ENCODE measurements at regions not wholly inside any gene's neighbourhood (a gene's known extent, or its start where the extent isn't known, plus 50 kb on each side); places are given as distances from the start of the nearest gene placed in this dataset.
"Not testable (repeated sequence)": the region's sequence is repeated elsewhere in the genome, so short reads cannot be mapped to it uniquely, and the experiment has no call there.

GRCh38 chr6:119443993-119444641 lies 94.6 kb upstream of the MAN1A1 start:
- H3K4me3 ChIP-seq (ENCODE audit: low read depth, low read length), result no peak overlapping the region
- H3K27me3 ChIP-seq (ENCODE audit: control insufficient read depth, insufficient read depth, low read length), result no peaks in the 10 kb centered on the region
- H3K9me3 ChIP-seq (ENCODE audit: control insufficient read depth, insufficient read depth, low read length), result no peaks in the 10 kb centered on the region
- H3K9ac ChIP-seq (ENCODE audit: low read depth, low read length), result no peak overlapping the region
- H3K4me1 ChIP-seq (ENCODE audit: control insufficient read depth, insufficient read depth, low read length), result peaks cover 10% of the 10 kb centered on the region
- H3K36me3 ChIP-seq (ENCODE audit: control insufficient read depth, insufficient read depth, low read length), result no peaks in the 10 kb centered on the region
- H3K27ac ChIP-seq (ENCODE audit: low read depth, low read length), result no peak overlapping the region

- H3K36me3 ChIP-seq (ENCODE audit: control insufficient read depth, insufficient read depth, low read length), result no peaks in the 10 kb centered on the region
- no peak overlapping the region for H3K27ac ChIP-seq (ENCODE audit: low read depth, low read length)
- H3K9me3 ChIP-seq (ENCODE audit: control insufficient read depth, insufficient read depth, low read length), result no peaks in the 10 kb centered on the region
- H3K9ac ChIP-seq (ENCODE audit: low read depth, low read length), result no peak overlapping the region
- no peak overlapping the region for H3K4me3 ChIP-seq (ENCODE audit: low read depth, low read length)
- no peaks in the 10 kb centered on the region for H3K27me3 ChIP-seq (ENCODE audit: control insufficient read depth, insufficient read depth, low read length)
- H3K4me1 ChIP-seq (ENCODE audit: control insufficient read depth, insufficient read depth, low read length), result peaks cover 10% of the 10 kb centered on the region
These were observed 93.2 kb upstream of the MAN1A1 start for GRCh38 chr6:119442776-119443184.

- Histone ChIP-seq H3K4me1 (ENCODE audit: control insufficient read depth, insufficient read depth, low read length) (peaks cover 6% of the 10 kb centered on the region), H3K9me3 (ENCODE audit: control insufficient read depth, insufficient read depth, low read length) (no peaks in the 10 kb centered on the region), H3K27me3 (ENCODE audit: control insufficient read depth, insufficient read depth, low read length) (no peaks in the 10 kb centered on the region), H3K36me3 (ENCODE audit: control insufficient read depth, insufficient read depth, low read length) (no peaks in the 10 kb centered on the region), H3K9ac (ENCODE audit: low read depth, low read length) (no peak overlapping the region), H3K27ac (ENCODE audit: low read depth, low read length) (no peak overlapping the region), H3K4me3 (ENCODE audit: low read depth, low read length) (no peak overlapping the region)
These were observed 91.4 kb upstream of the MAN1A1 start for GRCh38 chr6:119440953-119441352.

GRCh38 chr6:119436583-119436982 lies 87.0 kb upstream of the MAN1A1 start:
- H3K9ac ChIP-seq (ENCODE audit: low read depth, low read length), result no peak overlapping the region
- H3K27ac ChIP-seq (ENCODE audit: low read depth, low read length), result no peak overlapping the region
- H3K4me1 ChIP-seq (ENCODE audit: control insufficient read depth, insufficient read depth, low read length), result no peaks in the 10 kb centered on the region
- no peak overlapping the region for H3K4me3 ChIP-seq (ENCODE audit: low read depth, low read length)
- H3K27me3 ChIP-seq (ENCODE audit: control insufficient read depth, insufficient read depth, low read length), result no peaks in the 10 kb centered on the region
- H3K9me3 ChIP-seq (ENCODE audit: control insufficient read depth, insufficient read depth, low read length), result no peaks in the 10 kb centered on the region
- H3K36me3 ChIP-seq (ENCODE audit: control insufficient read depth, insufficient read depth, low read length), result no peaks in the 10 kb centered on the region

DNA sequence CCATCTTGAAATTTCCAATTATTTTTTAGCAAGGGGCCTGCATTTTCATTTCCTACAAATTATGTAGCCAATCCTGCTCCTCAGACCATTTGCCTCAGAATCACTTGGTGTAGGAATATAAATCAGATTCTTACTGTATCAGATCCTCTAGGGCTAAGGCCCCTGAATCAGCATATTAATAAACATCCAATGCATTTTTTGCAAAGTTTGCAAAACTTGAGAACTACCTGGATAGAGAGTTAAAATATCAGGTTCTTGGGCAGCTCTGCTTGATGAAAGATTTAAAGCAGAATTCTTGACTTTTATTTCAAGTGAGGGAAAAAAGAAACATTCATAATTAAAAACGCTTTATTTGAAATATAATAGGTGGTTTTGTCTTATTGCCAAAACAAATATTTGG lies 82.2 kb upstream of the MAN1A1 start:
- Histone ChIP-seq H3K4me1 (ENCODE audit: control insufficient read depth, insufficient read depth, low read length) (no peaks in the 10 kb centered on the region), H3K9ac (ENCODE audit: low read depth, low read length) (no peak overlapping the region), H3K36me3 (ENCODE audit: control insufficient read depth, insufficient read depth, low read length) (no peaks in the 10 kb centered on the region), H3K27me3 (ENCODE audit: control insufficient read depth, insufficient read depth, low read length) (no peaks in the 10 kb centered on the region), H3K9me3 (ENCODE audit: control insufficient read depth, insufficient read depth, low read length) (no peaks in the 10 kb centered on the region), H3K27ac (ENCODE audit: low read depth, low read length) (no peak overlapping the region), H3K4me3 (ENCODE audit: low read depth, low read length) (no peak overlapping the region)

- no peaks in the 10 kb centered on the region for H3K36me3 ChIP-seq (ENCODE audit: control insufficient read depth, insufficient read depth, low read length)
- no peak overlapping the region for H3K4me3 ChIP-seq (ENCODE audit: low read depth, low read length)
- no peak overlapping the region for H3K9ac ChIP-seq (ENCODE audit: low read depth, low read length)
- no peak overlapping the region for H3K27ac ChIP-seq (ENCODE audit: low read depth, low read length)
- H3K4me1 ChIP-seq (ENCODE audit: control insufficient read depth, insufficient read depth, low read length), result no peaks in the 10 kb centered on the region
- no peaks in the 10 kb centered on the region for H3K9me3 ChIP-seq (ENCODE audit: control insufficient read depth, insufficient read depth, low read length)
- H3K27me3 ChIP-seq (ENCODE audit: control insufficient read depth, insufficient read depth, low read length), result no peaks in the 10 kb centered on the region
These were observed 81.2 kb upstream of the MAN1A1 start for GRCh38 chr6:119430805-119431204.

DNA sequence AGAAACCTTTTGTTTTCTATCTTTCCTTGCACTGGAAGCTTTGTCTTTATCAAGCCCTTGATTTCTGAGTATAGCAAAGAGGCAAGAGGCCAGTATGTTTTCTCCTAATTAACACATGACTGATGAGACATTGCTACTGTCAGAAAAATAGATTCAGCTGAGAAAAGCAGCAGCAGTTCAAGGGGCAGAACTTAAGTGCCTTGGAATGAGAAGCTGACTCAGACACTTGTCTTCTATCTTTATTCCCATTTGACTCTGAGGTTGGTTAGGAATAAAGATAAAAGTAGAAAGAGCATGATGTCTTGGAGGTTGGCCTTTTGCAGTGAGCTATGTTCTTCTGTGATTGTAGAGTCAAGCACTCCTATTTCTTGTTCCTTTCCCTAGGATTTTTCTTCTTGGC lies 79.1 kb upstream of the MAN1A1 start:
- Histone ChIP-seq H3K36me3 (ENCODE audit: control insufficient read depth, insufficient read depth, low read length) (no peaks in the 10 kb centered on the region), H3K4me3 (ENCODE audit: low read depth, low read length) (no peak overlapping the region), H3K9me3 (ENCODE audit: control insufficient read depth, insufficient read depth, low read length) (no peaks in the 10 kb centered on the region), H3K27me3 (ENCODE audit: control insufficient read depth, insufficient read depth, low read length) (no peaks in the 10 kb centered on the region), H3K4me1 (ENCODE audit: control insufficient read depth, insufficient read depth, low read length) (no peaks in the 10 kb centered on the region), H3K27ac (ENCODE audit: low read depth, low read length) (no peak overlapping the region), H3K9ac (ENCODE audit: low read depth, low read length) (no peak overlapping the region)

DNA sequence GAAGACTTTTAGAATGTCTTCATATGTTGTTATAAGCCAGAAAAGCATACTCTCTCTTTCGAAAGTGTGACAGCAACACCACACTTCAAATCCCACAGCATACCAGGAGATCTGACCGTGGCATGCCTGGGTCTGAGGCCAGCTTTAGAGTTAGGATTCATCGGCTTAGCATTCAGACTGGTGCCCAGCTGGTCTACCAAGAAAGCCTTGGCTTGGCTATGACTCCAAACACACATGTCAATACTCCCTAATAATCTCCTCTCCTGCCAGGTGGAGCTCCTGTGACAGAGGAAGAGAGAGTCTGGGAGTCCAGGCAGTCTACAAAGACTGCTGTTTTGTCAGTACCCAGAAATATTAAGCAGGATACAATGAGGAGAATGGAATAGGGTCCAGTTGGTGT lies 77.1 kb upstream of the MAN1A1 start:
- no peaks in the 10 kb centered on the region for H3K36me3 ChIP-seq (ENCODE audit: control insufficient read depth, insufficient read depth, low read length)
- H3K27me3 ChIP-seq (ENCODE audit: control insufficient read depth, insufficient read depth, low read length), result no peaks in the 10 kb centered on the region
- H3K4me1 ChIP-seq (ENCODE audit: control insufficient read depth, insufficient read depth, low read length), result no peaks in the 10 kb centered on the region
- no peak overlapping the region for H3K9ac ChIP-seq (ENCODE audit: low read depth, low read length)
- H3K4me3 ChIP-seq (ENCODE audit: low read depth, low read length), result no peak overlapping the region
- no peak overlapping the region for H3K27ac ChIP-seq (ENCODE audit: low read depth, low read length)
- no peaks in the 10 kb centered on the region for H3K9me3 ChIP-seq (ENCODE audit: control insufficient read depth, insufficient read depth, low read length)

DNA sequence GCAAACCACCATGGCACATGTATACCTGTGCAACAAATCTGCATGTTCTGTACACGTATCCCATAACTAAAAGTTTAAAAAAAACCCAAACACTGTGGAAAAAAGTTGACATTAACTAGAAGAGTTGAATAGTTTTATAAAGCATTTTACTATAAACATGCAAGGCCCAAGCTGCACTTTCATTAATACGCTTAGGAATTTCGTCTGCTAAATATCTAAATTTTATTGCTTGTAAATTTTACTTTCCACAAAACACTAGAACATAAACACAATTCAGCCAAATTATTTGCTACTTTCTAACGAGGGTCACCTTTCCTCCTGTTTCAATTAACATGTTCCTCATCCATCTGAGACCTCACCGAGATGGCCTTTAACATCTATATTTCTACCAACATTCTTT lies 74.4 kb upstream of the MAN1A1 start:
- Histone ChIP-seq H3K4me1 (ENCODE audit: control insufficient read depth, insufficient read depth, low read length) (no peaks in the 10 kb centered on the region), H3K27me3 (ENCODE audit: control insufficient read depth, insufficient read depth, low read length) (no peaks in the 10 kb centered on the region), H3K9ac (ENCODE audit: low read depth, low read length) (no peak overlapping the region), H3K9me3 (ENCODE audit: control insufficient read depth, insufficient read depth, low read length) (no peaks in the 10 kb centered on the region), H3K4me3 (ENCODE audit: low read depth, low read length) (no peak overlapping the region), H3K27ac (ENCODE audit: low read depth, low read length) (no peak overlapping the region), H3K36me3 (ENCODE audit: control insufficient read depth, insufficient read depth, low read length) (no peaks in the 10 kb centered on the region)

DNA sequence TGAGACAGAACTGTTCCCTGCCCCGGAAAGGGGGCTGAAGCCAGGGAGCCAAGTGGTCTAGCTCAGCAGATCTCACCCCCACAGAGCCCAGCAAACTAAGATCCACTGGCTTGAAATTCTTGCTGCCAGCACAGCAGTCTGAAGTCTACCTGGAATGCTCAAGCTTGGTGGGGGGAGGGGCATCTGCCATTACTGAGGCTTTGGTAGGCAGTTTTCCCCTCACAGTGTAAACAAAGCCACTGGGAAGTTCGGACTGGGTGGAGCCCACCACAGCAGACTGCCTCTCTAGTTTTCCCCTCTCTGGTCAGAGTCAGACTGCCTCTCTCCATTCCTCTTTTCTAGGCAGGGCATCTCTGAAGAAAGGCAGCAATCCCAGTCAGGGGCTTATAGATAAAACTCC lies 68.5 kb upstream of the MAN1A1 start:
- H3K27me3 ChIP-seq (ENCODE audit: control insufficient read depth, insufficient read depth, low read length); H3K4me3 ChIP-seq (ENCODE audit: low read depth, low read length); H3K27ac ChIP-seq (ENCODE audit: low read depth, low read length); H3K36me3 ChIP-seq (ENCODE audit: control insufficient read depth, insufficient read depth, low read length); H3K9ac ChIP-seq (ENCODE audit: low read depth, low read length); H3K4me1 ChIP-seq (ENCODE audit: control insufficient read depth, insufficient read depth, low read length); H3K9me3 ChIP-seq (ENCODE audit: control insufficient read depth, insufficient read depth, low read length): not testable (repeated sequence)

DNA sequence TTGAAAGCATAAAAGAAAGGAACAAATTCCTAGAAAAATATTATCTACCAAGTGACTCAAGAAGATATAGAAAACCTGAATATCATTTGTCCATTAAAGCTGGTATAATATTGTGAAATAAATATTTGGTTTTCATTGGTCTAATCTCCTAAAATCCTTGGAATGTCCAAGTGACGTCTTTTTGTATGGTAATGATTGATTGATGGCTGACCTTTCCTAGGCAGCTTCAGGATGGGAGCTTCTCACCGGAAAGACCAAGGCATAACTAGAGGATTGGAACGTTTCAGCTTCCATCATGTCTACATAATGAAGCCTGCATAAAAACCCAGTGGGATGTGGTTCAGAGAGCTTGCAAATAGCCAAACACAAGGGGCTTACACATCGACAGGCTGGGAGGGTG lies 57.6 kb upstream of the MAN1A1 start:
- Histone ChIP-seq H3K9me3 (ENCODE audit: control insufficient read depth, insufficient read depth, low read length) (no peaks in the 10 kb centered on the region), H3K4me1 (ENCODE audit: control insufficient read depth, insufficient read depth, low read length) (no peaks in the 10 kb centered on the region), H3K27me3 (ENCODE audit: control insufficient read depth, insufficient read depth, low read length) (no peaks in the 10 kb centered on the region), H3K27ac (ENCODE audit: low read depth, low read length) (no peak overlapping the region), H3K4me3 (ENCODE audit: low read depth, low read length) (no peak overlapping the region), H3K36me3 (ENCODE audit: control insufficient read depth, insufficient read depth, low read length) (no peaks in the 10 kb centered on the region), H3K9ac (ENCODE audit: low read depth, low read length) (no peak overlapping the region)

DNA sequence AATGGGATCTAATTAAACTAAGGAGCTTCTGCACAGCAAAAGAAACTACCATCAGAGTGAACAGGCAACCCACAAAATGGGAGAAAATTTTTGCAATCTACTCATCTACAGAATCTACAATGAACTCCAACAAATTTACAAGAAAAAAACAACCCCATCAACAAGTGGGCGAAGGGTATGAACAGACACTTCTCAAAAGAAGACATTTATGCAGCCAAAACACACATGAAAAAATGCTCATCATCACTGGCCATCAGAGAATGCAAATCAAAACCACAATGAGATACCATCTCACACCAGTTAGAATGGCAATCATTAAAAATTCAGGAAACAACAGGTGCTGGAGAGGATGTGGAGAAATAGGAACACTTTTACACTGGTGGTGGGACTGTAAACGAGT lies 55.6 kb upstream of the MAN1A1 start:
- not testable (repeated sequence) for H3K36me3 ChIP-seq (ENCODE audit: control insufficient read depth, insufficient read depth, low read length); H3K27me3 ChIP-seq (ENCODE audit: control insufficient read depth, insufficient read depth, low read length); H3K9me3 ChIP-seq (ENCODE audit: control insufficient read depth, insufficient read depth, low read length); H3K9ac ChIP-seq (ENCODE audit: low read depth, low read length); H3K4me1 ChIP-seq (ENCODE audit: control insufficient read depth, insufficient read depth, low read length); H3K27ac ChIP-seq (ENCODE audit: low read depth, low read length); H3K4me3 ChIP-seq (ENCODE audit: low read depth, low read length)

Measured in HUES48 (cell line).